NCI-H146 (cell line): ENCODE measurements at regions not wholly inside any gene's neighbourhood (a gene's known extent, or its start where the extent isn't known, plus 50 kb on each side); places are given as distances from the start of the nearest gene placed in this dataset.

ENCODE experiments used
- DNase-seq: peaks from one replicate; lab custom pipeline; 2025; lab: John Stamatoyannopoulos, UW

GRCh38 chr22:47826016-47826415 is 1063.6 kb downstream of the TBC1D22A start:
- no peak for DNase-seq

DNA sequence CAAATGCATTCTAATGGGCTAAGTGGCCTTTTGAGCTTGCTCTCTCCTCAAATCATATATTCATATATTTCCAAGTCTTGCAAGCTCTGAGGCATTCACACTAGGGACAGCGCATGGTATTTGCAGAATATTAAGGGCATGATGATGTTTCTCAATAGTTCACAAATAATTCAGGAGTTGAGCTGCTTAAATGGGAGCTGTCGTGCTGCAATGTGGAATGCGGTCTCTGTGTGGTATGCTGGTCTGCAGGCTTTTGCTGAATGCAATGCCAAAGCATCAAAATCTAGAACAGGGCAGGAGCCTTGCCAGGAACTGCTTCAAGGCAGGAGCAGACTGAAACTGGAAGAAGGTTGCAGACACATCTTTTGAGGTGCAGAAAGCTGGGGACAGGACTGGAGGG is 1060.0 kb downstream of the TBC1D22A start:
- DNase-seq: no peak

DNA sequence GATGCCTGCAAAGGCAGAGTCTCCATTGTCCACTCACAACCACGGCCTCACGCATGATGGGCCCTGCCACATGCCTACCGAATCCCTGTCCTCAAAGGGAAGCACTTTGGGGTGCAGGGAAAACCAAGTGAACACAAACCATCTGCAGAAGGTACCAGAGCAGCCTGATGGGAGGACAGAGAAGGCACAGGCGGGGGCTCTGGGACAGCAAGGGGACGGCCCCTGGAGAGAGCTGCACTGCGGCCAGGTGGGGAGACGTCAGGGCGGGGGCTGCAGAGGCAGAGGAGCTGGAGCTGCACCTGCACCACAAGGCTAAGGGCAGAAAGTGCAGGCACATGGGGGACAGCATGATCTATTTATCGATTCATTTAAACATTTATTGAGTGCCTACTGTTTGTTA is 1056.0 kb downstream of the TBC1D22A start:
- no peak for DNase-seq

DNA sequence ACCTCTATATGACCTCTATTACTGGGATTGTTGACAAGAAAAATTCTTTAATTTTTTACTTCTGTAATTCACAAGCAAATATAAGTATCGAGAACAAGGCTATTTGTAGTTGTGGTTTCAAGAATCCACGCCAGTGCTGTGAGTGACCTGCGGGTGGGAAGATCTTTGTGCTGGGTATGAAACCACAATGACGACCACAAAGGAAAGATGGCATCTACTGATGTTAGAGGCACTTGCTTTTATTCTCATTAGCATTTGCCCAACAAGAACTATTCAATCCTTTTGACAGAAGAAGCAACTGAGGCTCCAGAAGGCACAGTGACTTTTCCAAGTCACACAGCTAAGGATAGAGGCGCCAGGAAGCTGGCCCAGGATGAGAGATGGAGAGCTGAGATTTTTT is 1054.9 kb downstream of the TBC1D22A start:
- DNase-seq: no peak

GRCh38 chr22:47816863-47817210 is 1054.4 kb downstream of the TBC1D22A start:
- no peak for DNase-seq

DNA sequence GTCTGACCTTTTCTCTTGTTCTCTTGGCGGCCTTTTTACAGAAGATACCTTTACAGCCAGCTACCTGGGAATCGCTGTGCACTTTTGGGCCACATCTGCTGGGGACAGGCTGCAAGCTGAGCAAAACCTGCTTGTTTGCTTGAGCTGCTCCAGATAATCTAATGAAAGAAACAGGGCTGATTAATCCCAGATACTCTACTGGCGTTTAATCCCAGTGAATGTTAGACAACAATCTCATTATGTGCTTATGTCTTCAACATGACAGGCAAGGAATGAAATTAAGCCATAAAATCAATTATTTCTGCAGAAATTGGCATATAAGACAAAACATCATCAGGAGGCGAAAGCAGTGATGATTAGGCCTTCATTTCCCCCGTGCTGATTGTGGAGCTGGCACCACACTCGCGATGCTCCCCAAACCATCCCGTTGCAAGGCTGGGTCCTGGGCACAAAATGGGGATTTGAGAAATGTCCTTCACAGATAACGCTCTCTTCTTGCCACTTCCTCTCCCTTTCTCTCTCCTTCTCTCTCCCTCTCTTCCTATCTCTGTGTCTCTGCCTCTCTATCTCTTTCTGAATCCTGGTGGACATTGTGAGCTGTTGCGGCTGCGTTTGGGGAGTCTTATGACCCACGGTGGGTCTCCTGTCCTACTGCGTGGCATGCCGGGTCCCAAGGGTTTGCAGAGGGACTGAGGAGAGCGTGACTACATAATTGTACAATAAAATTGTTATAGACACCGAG is 1053.8 kb downstream of the TBC1D22A start:
- no peak for DNase-seq

DNA sequence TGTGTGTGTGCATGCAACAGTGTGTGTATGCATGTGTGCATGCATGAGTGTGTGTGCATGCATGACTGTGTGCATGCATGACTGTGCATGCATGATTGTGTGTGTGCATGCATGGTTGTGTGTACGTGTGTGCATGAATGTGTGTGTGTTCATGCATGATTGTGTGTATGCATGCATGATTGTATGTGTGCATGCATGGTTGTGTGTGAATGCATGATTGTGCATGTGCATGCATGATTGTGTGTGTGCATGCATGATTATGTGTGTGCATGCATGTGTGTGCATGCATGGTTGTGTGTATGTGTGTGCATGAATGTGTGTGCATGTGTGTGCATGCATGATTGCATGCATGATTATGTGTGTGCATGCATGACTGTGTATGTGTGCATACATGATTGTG is 1052.0 kb downstream of the TBC1D22A start:
- DNase-seq: no peak

GRCh38 chr22:47813661-47814060 is 1051.2 kb downstream of the TBC1D22A start:
- no peak for DNase-seq

GRCh38 chr22:47811971-47812370 is 1049.5 kb downstream of the TBC1D22A start:
- no peak for DNase-seq

GRCh38 chr22:47810505-47811500 is 1048.4 kb downstream of the TBC1D22A start:
- DNase-seq: no peak

DNA sequence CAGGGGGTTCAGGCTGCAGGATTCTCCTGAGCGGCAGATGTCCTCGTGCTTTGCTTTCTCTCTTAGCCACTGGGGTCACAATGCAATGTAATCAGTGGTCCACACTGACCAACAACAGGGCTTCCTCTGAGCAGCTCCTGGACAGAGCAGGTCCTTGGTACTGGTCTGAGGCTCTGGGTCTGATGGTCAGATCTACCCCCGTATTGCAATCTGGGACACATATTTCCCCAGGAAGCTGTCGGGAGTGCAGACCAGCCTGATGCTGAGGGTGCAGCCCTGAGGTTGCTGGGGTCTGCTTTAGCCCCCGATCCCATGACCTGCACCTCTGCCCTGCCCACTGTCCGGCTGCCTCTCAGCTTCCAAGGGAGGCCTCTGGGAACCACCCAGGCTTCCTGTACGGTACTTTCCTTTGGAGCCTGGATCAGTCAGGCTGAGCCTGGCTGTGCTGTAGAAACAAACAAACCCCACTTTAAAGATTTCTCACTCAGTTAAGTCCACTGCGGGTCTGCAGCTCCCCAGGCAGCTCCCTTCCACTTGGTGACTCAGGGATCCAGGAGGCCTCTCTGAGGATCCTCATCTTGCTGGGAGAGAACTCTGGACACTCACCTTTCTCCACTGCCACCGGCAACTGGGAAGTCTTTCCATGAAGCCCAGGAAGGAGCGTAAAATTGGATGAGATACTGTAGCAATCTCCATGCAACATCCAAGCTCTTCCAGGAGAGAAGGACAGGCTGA is 1046.6 kb downstream of the TBC1D22A start:
- no peak for DNase-seq

- DNase-seq: no peak
These were observed 1045.8 kb downstream of the TBC1D22A start for GRCh38 chr22:47808236-47808635.

- DNase-seq: no peak
These were observed 1045.1 kb downstream of the TBC1D22A start for GRCh38 chr22:47807506-47807905.

GRCh38 chr22:47806894-47807293 is 1044.4 kb downstream of the TBC1D22A start:
- no peak for DNase-seq

DNA sequence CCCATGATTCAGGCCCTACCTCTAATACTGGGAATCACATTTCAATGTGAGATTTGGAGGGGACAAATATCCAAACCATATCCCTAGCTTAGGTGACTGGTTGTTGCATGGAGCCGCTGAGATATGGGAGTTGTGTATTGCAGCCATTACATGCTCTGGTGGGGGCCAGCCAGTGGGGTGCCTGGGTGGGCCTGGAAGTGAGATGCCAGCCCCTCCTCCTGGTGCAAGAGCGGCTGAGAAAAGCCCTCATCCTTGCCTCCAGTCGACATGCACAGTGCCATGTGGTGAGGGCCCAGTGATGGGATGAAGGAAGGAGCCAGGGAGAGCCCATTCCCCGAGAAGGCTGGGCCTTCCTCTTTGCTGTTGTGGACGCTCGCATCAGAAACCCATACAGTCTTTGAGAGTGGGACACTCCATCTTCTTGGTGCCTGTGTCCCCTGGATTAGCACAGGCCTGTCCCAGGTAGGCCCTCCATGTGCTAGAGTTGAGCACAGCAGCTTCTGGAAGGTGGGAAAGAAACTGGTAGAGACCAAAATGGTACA is 1043.0 kb downstream of the TBC1D22A start:
- no peak for DNase-seq

DNA sequence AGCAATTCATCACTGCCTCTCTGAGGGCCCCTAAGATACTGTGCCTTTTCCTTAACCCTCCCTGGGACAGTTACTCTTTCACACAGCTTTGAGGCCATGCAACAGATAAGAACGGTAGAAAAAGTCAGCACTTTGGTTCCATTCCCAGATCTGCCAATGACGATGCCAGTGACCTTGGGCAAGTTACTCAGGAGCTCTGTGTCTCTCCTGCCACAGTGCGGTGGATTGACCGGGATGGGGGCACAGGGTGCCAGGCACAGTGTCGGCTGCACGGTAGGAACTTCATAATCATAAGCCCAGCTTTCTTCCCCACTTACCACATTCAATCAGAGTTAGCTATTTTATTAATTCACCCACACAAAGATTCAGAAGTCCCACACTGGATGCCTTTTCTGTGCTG is 1041.8 kb downstream of the TBC1D22A start:
- DNase-seq: no peak

- DNase-seq: no peak
These were observed 1040.0 kb downstream of the TBC1D22A start for GRCh38 chr22:47802421-47802820.

DNA sequence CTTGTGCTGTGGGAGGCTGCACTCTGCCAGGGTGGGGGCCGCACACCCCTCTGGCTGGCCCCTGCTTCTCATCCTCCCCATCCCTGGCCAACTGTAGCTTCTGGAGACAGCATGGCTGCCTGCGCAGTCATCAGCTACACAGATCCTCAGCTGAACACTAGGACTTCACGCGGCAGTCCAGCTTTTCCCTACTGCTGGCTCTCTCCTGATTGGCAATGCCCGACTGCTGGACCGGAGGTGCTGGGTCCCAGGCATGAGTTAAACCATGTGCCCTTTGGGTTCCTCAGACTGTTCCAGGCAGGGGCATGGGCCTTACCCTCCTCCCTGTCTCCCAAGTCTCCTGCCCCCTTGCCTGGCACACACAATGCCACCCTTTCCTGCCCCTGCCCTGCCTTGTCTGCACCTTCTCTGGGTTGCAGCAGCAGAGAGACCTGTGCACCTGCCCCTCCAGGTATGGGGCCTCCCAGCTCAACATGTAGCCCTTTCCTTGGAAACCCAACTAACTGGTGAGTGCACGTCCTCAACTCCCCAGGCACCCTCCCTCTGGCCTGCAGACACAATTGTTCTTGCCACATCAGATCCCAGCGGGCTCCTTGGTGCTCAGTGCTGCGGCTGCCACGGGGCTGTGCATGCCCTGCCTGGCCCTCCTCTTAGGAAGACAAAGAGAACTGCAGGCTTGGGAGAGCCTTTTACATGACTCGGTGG is 1039.2 kb downstream of the TBC1D22A start:
- no peak for DNase-seq

DNA sequence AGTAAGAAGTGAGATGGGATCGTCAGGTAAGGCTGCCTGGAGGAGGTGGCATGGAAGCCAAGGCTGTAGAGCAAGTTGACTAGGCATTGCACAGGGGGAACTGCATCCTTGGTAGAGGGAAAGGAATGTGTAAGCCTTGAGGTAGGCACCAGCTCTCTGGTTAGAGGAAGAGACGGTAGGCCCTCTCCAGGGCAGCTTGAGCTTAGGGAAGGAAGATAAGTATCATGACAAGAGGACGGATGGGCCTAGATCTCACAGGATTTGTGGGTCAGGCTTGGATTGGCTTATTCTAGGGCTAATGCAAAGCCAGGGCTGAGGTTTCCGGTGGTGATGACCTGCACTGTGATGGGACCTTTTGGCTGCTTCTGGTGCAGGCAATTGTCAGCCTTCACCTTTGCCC is 1035.8 kb downstream of the TBC1D22A start:
- no peak for DNase-seq

- no peak for DNase-seq
These were observed 1035.0 kb downstream of the TBC1D22A start for GRCh38 chr22:47797342-47797945.
